Fibroblast of upper back skin (primary cell): ENCODE measurements at regions not wholly inside any gene's neighbourhood (a gene's known extent, or its start where the extent isn't known, plus 50 kb on each side); places are given as distances from the start of the nearest gene placed in this dataset.
"Not testable (repeated sequence)": the region's sequence is repeated elsewhere in the genome, so short reads cannot be mapped to it uniquely, and the experiment has no call there.

ENCODE experiments used
- DNase-seq: peaks from one replicate; pipeline ENCODE4 v3.0.0-alpha.2; 2013

DNA sequence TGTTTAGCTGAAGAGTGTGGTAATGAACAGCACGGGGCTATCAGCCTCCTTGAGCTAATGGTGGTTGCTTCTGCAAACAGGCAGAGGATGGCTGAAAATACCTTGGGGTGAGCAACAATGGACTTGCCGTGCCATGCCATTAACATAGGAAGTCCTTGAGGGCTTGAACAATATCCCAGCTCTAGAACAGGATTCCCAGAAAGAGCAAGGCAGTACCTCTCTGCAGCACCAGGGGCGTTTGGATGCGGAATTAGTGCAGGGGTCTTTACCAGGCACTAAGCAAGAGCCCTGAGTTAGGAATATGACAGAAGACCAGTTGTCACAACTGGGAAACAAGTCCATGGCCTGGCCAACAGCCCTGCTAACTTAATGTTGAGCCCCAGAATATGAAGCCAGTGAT is 143.2 kb upstream of the COBL start:
- no peak for DNase-seq

DNA sequence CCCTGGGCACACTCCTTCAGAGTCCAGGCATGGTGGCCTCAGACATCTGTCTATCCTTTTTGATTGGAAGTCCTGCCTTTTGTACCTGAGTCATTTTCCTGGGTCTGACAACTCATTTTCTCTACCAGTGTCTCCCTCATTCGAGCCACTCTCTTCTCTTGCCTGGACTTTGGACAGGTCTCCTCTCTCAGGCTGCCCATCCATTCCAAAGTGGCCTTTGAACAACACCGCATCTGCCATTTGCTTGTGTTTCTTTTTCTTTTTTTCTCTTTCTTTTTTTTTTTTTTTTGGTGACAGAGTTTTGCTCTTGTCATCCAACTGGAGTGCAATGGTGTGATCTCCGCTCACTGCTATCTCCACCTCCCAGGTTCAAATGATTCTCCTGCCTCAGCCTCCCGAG is 142.1 kb upstream of the COBL start:
- no peak for DNase-seq

DNA sequence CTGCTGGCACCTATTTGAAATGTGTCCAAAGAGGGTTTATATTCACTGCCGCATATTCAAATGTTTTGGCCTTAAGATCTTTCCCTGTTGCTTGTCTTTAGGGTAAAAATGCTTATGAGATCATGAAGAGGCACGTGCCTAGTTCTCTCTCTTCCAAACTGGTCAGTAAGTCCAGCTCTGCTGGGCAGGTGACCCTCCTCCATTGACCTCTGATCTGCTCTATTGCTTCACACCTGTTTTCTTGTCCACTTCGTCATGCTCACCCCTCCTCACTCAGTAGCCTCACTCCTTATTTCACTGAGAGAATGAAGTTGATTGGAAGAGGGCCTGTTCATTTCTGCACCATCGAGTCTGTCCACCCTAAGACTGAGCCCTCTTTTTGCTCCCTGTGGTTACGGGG is 140.5 kb upstream of the COBL start:
- no peak for DNase-seq

DNA sequence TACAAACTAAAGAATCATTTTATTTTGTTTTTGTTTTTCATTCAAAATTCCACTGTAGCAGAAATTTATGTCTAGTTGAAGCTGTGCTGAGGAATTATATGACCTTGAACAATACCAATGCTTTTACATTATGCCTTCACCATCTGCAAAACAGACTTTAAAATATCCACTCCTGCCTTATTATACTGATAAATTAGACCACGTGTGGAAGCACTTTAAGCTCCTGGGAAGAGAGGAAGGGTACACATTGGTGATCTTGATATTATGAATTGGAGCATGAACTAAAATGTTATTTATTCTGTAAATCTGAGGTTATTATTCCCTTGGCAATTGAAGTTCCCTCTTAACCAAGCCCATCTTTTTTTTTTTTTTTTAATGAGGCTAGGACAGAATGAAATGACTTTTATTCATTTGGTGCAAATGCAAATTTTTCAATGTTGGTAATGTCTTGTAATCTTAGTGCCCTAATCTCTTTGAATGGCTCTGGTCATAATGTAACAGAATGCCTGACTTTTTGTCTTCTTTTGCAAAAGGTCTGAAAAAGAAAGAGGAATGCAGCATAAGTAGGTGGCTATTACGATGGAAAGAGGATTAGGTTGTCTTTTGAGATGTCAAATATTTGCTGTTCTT is 139.9 kb upstream of the COBL start:
- DNase-seq: no peak

DNA sequence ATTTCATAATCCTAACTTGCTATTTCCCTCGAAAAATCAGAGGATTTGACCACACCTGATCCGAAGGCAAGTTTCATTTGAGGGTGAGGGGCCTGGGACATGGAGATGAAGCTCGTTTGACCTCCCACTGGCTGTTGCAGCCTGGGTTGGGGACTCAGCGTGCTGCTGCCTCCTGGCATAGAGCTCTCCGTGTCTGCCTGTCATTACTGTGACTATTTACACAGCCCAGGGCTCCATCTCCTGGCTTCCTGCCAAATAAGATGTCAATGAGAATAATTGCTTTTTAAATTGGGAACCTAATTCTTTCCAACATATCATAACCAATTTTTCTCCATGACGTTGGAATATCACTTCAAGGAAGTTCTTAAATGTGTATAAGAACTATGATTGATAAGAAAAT is 139.3 kb upstream of the COBL start:
- DNase-seq: no peak

DNA sequence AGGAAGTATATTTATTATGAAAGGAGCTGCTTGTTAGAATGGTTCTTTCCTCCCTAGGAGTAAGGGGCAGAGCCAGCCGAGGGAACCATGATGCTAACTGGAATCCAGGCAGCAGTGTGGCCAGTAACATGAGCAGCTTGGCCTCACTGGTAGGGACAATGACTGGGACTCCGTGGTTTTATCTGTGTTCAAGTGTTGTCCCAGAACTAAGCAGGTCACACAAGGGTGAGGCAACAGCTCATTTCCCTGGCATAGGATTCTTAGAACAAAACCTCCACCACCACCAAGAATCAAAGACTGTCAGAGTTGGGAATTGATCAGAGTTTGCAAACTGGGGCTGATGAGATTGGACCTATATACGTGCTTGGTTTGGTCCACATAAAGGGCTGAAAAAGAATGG is 138.9 kb upstream of the COBL start:
- no peak for DNase-seq

DNA sequence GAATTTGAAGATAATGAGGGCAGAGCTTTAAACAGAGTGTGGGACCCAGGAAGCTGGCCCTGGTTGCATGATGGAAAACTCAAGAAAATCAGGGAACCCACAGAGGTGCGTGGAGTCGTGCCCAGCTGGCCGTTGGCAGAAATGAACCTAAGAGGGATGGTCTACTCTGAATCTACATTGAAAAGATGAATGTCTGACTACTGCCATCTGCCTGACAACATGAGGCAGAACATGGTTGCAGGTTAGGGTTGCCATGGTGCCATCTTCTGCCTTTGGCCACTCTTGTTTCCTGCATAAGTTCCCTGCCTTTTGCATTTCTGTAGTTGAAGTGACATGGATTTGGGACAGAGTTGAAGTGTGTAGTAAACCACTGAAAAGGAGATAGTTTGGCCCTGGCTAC is 138.5 kb upstream of the COBL start:
- DNase-seq: no peak

DNA sequence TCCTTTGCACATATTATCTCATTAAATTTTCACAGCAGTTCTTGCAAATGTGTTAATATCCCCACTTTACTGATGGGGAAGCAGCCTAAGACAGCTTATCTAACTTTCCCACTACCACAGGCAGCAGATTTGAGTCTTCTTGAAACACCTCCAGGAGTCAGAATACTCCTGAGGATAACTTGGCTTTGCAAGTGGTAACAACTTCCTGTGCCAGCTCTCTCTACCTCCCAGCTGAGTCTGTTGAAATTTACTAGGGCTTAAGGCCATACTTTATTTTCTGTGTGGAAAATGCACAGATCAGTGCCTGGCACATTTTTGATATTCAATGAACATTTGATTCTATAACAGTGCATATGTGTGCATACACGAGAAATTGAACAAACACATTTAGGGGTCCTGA is 136.1 kb upstream of the COBL start:
- no peak for DNase-seq

DNA sequence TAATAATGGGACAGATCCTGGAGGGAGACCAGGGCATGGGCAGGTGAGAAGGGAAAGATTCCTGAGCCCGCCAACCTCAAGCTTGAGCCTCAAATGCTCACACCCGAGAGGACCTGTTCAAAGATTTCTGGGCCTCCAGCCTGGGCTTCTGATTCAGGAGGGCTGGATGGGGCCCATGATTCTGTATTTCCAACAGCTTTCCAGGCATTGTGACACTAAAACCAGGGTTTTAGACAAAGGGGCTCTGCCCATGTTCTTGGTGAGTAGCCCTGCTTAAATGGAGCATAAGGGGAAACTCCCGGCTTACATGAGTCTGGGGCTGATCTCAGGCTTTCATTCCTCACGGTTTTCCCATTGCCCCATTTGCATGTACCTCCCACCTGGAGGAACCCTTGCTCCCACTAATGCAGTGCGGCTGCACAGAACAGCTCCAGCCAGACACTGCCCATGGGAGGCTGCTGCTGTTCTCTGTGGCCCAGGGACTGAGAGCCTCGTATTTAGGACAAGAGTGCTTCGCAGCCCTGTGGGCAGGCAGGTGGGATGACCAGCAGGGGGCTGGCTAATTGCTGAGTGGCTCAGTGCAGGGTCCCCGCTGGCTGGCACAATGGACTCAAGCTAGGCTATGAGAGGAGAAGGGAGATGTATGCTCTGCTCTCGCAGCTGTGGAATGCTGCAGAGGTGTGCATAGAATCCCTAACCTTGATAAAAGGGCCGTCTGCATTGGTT is 135.3 kb upstream of the COBL start:
- no peak for DNase-seq

DNA sequence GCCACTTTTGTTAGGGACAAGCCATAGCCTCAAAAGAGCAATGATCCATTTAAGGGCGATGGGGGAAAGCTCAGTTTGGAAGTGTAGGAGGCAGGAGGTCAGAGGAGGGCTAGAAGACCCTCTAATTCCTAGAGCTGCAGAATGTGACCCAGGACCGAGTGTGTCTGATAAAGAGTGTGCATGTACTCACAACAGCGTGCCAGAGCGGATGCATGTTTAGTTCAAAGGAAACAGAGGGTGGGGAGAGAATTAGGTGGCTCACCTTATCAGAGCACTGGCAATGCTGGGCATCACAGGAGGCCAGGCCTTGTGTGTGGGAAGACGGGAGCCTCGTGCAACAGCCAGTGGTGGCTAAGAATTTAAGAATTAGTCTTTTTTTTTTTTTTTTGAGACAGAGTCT is 133.9 kb upstream of the COBL start:
- no peak for DNase-seq

DNA sequence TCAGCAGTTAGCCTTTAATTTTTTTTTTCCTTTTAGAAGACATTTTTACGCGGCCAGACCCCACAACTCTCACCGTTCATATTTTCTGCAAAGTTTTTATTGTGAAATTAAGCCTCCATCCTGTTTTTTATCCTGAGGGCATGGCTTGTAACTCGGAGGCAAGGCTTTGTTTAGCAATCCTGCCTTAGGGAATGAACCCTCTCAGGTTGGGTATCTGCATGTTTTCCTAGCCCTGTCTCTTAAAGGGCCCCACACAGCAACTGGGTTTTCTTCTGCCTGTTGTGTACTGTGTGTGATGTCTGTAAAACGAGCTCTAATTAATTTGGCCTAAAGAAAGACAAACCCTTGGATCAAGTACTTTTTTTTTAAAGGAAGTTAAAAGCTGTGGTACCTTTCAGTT is 130.2 kb upstream of the COBL start:
- no peak for DNase-seq

DNA sequence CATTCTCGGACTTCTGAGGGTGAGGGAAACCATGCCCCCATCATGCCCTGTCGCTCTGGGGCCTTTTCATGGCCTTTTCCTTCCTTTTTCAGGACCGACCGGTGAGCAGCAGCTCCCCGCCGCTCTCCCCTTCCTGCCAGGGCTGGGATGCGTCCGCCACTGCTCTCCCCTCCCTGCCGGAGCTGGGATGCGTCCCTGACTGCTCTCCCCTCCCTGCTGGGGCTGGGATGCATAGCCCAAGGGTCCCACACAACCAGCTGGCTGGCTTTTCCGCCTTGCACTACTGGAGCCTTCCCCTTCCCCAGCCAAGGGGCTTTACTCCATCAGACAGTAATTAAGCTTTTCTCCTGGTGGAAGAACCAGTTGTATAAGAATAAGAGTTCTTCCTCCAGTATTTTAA is 129.7 kb upstream of the COBL start:
- DNase-seq: no peak

DNA sequence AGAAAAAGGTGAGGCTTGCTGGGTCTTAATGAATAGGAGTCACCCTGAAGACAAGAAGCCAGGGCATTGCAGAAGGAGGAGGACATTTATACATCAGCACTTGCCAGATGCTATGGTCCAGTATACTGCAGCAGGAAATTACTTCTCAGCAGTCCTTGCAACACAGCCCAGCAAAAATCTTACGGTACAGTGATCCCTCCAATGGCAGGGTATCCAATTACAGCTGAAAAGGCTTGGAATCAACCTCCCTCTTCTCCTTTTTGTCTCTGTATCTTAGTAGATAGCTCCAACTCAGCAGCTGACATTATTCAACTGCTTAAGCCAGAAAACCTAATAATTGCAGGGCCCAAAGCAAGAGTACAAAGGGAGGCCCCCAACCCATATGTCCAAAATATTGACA is 128.3 kb upstream of the COBL start:
- DNase-seq: no peak

DNA sequence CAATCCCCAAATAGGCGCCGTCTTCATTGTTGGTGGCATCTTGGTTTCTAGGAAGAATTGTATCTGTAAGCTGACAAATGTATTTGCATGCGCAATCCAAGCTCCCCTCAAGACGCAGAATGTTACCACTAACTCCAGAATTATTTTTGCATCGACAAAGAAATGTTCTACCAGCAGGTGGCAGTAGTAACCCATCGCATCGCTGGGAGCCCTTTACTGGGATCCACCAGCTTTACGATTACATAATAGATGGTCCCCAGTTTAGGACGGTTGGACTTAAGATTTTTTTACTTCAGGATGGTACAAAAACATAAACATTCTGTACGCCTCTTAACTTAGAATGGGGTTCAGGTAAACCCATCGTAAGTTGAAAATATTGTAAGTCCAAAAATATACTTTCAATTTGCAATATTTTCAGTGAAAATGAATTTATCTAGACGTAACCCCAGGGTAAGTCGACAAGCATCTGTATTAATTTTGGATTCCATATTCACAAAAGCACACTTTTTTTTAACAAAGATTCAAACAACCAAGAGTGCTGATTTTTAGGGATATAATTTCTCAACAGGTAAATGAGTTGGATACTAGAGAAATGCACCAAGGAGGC is 114.0 kb upstream of the COBL start:
- DNase-seq: peak; percentile 10

DNA sequence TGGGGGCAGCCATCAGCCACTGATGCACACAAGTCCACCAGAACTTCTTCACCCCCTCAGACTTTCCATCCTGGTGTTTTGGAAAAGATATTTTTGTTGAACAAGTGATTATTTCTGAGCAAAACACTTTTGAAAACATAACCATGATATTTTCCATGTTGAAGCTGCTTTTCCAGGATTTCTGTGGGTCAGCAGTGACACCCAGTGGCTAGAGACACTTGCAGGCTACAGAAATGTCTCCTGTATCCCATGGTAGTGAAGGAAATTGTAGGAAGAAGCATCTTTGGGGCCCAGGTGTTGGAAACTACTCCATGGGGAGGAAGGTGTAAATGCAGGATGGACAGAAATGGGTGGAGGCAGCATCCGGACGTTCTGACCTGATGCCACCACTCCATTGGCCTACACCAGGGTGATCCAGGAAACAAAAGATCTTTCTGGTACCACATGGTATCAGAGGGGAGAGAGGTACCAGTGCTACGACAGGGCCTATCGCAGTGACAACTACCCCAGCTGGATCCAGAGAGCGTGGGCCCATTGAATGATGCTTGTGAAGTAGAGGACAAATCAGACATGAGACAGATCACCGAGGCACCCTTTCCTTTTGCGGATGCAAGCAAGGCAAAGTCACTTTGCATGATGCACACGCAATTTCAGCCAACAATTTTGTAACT is 111.7 kb upstream of the COBL start:
- no peak for DNase-seq

DNA sequence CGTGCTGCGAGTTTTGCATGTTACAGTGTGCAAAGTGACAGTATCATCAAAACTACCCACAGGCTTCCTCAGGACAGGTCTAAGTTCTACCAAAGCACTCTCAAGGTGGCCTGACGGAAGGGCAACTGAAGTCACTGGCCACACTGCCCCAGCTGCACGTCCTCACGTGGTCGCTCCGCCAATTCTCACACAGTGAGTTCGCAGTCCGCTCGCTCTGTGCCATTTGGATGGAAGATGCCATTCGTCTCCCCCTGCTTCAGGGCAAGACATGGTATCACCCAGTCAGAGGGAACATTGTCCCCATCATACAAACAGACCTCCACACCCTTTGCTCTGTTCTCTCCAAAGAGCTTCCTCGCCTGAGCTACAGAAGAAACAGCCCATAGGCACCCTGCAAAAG is 109.6 kb upstream of the COBL start:
- no peak for DNase-seq

DNA sequence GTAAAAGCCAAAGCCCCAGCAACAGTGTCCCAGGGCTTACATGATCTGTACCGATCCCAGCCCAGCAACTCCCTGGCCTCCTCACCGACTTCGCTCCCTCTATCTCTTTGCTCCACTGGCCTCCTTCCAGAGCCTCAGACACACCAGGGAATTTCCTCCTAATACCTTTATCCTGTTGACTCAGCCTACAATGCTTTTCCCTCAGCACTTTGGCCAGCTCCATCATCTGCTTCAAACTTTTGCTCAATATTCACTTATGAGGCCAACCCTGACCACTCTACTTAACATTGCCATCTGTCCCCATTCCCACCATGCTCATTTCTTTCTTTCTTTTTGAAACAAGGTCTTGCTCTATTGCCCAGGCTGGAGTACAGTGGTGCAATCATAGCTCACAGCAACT is 93.3 kb upstream of the COBL start:
- not testable (repeated sequence) for DNase-seq

DNA sequence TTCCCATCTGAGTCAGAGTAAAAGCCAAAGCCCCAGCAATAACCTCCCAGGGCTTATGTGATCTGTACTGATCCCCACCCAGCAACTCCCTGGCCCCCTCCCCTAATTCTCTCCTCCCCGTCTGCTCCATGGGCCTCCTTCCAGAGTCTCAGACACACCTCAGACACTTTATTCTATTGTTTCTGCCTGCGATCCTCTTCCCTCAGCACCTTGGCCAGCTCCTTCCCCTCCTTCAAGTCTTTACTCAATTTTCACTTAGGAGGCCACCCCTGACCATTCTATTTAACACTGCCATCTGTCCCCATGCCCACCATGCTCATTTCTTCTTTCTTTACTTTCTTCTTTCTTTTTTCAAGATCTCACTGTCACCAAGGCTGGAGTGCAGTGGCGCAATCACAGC is 81.0 kb upstream of the COBL start:
- DNase-seq: not testable (repeated sequence)

DNA sequence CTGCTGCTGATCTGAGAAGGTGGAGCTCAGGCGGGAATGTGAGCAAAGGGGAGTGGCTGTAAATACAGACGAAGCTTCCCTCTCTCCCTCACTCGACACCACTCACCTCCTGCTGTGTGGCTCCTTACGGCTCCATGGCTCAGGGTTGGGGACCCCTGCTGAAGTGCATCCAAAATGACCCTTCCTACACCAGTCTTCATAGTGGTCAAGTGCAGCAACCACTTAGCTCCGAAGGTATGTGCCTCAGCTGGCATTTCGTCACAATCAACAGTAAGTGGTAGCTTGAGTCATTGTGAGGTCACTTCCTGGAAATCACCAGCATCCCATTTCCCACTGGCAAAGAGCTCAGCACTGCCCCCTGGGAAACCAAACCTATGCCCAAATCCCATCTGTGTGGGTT is 76.4 kb upstream of the COBL start:
- DNase-seq: not testable (repeated sequence)

DNA sequence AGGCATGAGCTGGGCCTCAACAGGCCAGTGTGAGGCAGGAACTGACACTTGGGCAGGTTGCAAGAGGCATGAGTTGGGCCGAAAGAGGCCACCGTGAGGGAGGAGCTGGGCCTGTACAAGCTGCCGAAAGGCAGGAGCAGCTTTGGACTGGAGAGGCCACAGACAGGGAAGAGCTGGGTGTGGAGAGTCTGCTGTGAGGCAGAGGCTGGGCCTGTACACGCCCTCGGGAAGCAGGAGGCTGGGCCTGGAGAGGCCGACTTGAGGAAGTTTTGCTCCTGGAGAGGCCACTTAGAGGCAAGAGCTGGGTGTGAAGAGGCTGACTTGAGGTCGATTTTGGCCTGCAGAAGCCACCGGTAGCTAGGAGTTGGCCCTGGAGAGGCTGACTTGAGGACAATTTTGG is 73.3 kb upstream of the COBL start:
- not testable (repeated sequence) for DNase-seq

DNA sequence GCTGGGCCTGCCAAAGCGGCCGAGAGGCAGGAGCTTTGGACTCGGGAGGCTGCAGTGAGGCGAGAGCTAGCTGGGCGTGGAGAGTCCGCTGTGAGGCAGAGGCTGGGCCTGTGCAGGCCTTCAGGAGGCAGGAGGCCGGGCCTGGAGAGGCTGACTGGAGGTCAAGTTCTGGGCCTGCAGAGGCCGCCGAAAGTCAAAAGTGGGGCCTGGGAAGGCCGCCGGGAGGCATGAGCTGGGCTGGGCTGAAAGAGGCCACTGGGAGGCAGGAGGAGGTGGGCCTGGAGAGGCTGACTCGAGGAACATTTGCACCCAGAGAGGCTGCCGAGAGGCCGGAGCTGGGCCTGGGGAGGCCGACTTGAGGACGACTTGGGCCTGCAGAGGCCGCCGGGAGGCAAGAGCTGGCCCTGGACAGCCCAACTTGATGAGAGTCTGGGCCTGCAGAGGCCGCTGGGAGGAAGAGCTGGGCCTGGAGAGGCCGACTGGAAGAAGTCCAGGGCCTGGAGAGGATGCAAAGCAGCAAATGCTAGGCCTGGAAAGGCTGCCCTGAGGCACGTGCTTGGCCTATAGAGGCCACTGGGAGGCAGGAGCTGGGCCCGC is 72.7 kb upstream of the COBL start:
- DNase-seq: not testable (repeated sequence)

DNA sequence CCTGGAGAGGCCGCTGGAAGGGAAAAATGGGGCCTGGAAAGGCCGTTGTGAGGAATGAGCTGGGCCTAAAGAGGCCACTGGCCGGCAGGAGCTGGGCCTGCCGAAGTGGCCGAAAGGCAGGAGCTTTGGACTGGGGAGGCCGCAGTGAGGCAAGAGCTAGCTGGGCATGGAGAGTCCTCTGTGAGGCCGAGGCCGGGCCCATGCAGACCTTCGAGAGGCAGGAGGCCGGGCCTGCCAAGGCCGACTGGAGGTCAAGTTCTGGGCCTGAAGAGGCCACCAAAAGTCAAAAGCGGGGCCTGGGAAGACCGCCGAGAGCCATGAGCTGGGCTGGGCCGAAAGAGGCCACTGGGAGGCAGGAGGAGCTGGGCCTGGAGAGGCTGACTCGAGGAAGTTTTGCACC is 71.6 kb upstream of the COBL start:
- not testable (repeated sequence) for DNase-seq

DNA sequence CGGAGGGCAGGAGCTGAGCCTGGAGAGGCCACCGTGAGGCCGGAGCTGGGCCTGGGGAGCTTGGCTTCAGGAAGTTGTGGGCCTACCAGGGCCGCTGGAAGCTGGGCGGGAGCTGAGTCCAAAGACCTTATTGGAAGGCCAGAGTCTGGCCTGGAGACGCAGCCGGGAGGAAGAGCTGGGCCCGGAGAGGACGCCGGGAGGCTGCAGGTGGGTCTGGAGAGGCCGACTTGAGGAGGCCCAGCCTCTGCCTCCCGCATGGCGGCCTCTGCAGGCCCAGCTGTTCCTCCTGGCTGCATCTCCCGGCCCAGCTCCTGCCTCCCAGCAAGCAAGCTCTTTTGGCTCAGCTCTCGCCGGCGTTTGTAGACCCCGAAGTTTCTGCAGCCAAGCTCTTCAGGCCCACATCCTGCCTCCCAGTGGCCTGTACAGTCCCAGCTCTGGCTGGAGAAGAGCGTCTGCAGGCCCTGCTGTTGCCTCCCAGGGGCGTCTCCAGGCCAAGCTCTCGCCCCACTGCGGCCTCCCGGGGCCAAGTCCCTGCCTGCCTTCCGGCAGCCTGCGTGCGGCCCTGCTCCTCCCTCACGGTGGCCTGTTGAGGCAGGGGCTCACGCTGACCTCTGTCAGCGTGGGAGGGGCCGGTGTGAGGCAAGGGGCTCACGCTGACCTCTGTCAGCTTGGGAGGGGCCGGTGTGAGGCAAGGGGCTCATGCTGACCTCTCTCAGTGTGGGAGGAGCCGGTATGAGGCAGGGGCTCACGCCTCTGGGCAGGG is 70.4 kb upstream of the COBL start:
- DNase-seq: not testable (repeated sequence)
